H1 (cell line): ENCODE measurements at regions not wholly inside any gene's neighbourhood (a gene's known extent, or its start where the extent isn't known, plus 50 kb on each side); places are given as distances from the start of the nearest gene placed in this dataset.

ENCODE experiments used
- CTCF ChIA-PET: fragments of 300-600 bp; sonication (Branson Sonifier 250); formaldehyde crosslinking; loops from one replicate; lab custom pipeline; 2021; ENCODE audit not compliant: partially characterized antibody; lab: Charles Lee
- POLR2A ChIA-PET: fragments of 300-600 bp; sonication (Branson Sonifier 250); formaldehyde crosslinking; loops from one replicate; lab custom pipeline; 2021; ENCODE audit warnings: inconsistent platforms; ENCODE audit not compliant: partially characterized antibody; lab: Charles Lee
- DNase-seq, 2 experiments: peaks; one replicate each; pipeline versions ENCODE4 v3.0.0 to v3.0.0-alpha.2; 2010 to 2022; ENCODE audit warnings: low spot score in 2 of 2, low read depth in 1 of 2, mixed read lengths in 1 of 2
- FAIRE-seq: peaks from 2 replicates; lab custom pipeline; 2011; peaks lifted over from hg19 to GRCh38; lab: Jason Lieb, UNC
- H2AFZ ChIP-seq: 2 replicates; pipeline ENCODE4 v1.8.1; 2012; ENCODE audit warnings: low read length, inconsistent platforms
- H2AK5ac ChIP-seq: 2 replicates; pipeline ENCODE4 v1.6.1; 2013; ENCODE audit warnings: low read depth, low read length
- H2BK120ac ChIP-seq: replicated peaks from 2 replicates; pipeline ENCODE3; 2013; ENCODE audit warnings: low read depth, low read length, inconsistent platforms
- H2BK12ac ChIP-seq: 2 replicates; pipeline ENCODE4 v1.6.1; 2013; ENCODE audit warnings: low read depth, low read length
- H2BK15ac ChIP-seq: 2 replicates; pipeline ENCODE4 v1.6.1; 2013; ENCODE audit warnings: low read length
- H2BK20ac ChIP-seq: 2 replicates; pipeline ENCODE4 v1.6.1; 2013; ENCODE audit warnings: low read length
- H2BK5ac ChIP-seq: 2 replicates; pipeline ENCODE4 v1.6.1; 2013; ENCODE audit warnings: low read depth, low read length
- H3K14ac ChIP-seq: 2 replicates; pipeline ENCODE4 v1.6.1; 2013; ENCODE audit warnings: inconsistent platforms; ENCODE audit not compliant: insufficient read length
- H3K18ac ChIP-seq: 2 replicates; pipeline ENCODE4 v1.6.1; 2013; ENCODE audit warnings: low read length; ENCODE audit errors: extremely low read depth
- H3K23ac ChIP-seq: 2 replicates; pipeline ENCODE4 v1.6.1; 2013; ENCODE audit warnings: inconsistent platforms; ENCODE audit not compliant: insufficient read length
- H3K23me2 ChIP-seq: 2 replicates; pipeline ENCODE4 v1.6.1; 2013; ENCODE audit warnings: low read depth, low read length
- H3K27ac ChIP-seq: 2 replicates; pipeline ENCODE4 v1.6.1; 2011; ENCODE audit warnings: low read depth, low read length, inconsistent platforms
- H3K27me3 ChIP-seq, 4 experiments: replicated peaks in 1 of 4; 1 replicate in 1 of 4; 2 replicates in 3 of 4; pipeline versions ENCODE4 v1.6.1 to v1.8.1; 2011 to 2013; ENCODE audit warnings: low read length in 3 of 4, mild to moderate bottlenecking in 3 of 4, inconsistent platforms in 2 of 4, mixed read lengths in 2 of 4, moderate library complexity in 1 of 4; ENCODE audit not compliant: control insufficient read depth in 3 of 4, insufficient read depth in 3 of 4; ENCODE audit errors: extremely low read depth in 1 of 4
- H3K36me3 ChIP-seq, 4 experiments: 2 replicates each; pipeline versions ENCODE4 v1.6.1 to v1.8.1; 2011 to 2013; ENCODE audit warnings: mild to moderate bottlenecking in 4 of 4, low read length in 3 of 4, moderate library complexity in 2 of 4, control low read depth in 1 of 4, inconsistent platforms in 1 of 4; ENCODE audit not compliant: insufficient read depth in 4 of 4, control insufficient read depth in 2 of 4
- H3K4ac ChIP-seq: replicated peaks from 2 replicates; pipeline ENCODE3; 2013; ENCODE audit warnings: low read length, low read depth, mixed read lengths, inconsistent platforms; ENCODE audit not compliant: insufficient read length
- H3K4me1 ChIP-seq, 4 experiments: replicated peaks in 1 of 4; 1 replicate in 1 of 4; 2 replicates in 3 of 4; pipeline versions ENCODE4 v1.6.1 to v1.8.1; 2011 to 2013; ENCODE audit warnings: low read length in 3 of 4, inconsistent platforms in 2 of 4, mixed read lengths in 1 of 4; ENCODE audit not compliant: insufficient read depth in 4 of 4, control insufficient read depth in 3 of 4
- H3K4me2 ChIP-seq, 2 experiments: 2 replicates each; pipeline versions ENCODE4 v1.6.1 to v1.8.1; 2011 to 2013; ENCODE audit warnings: low read depth in 2 of 2, low read length in 2 of 2, control low read depth in 1 of 2, inconsistent platforms in 1 of 2, mild to moderate bottlenecking in 1 of 2; ENCODE audit not compliant: insufficient read depth in 1 of 2
- H3K4me3 ChIP-seq, 4 experiments: fragments of 200-600, 300-600 bp in 1 of 4; sonication (generic), shearing (Covaris generic), sonication (Bioruptor Twin) in 1 of 4; 2 replicates each; pipeline versions ENCODE4 v1.5.1 to v1.8.1; 2011 to 2016; ENCODE audit warnings: low read length in 4 of 4, low read depth in 3 of 4, control low read depth in 2 of 4, inconsistent platforms in 2 of 4, mild to moderate bottlenecking in 2 of 4, mixed read lengths in 1 of 4, moderate library complexity in 1 of 4; ENCODE audit not compliant: insufficient read depth in 2 of 4; ENCODE audit errors: extremely low read depth in 1 of 4
- H3K56ac ChIP-seq: replicated peaks from 2 replicates; pipeline ENCODE3; 2013; ENCODE audit warnings: low read depth, mild to moderate bottlenecking, mixed read lengths, low read length, inconsistent platforms; ENCODE audit not compliant: insufficient read length
- H3K79me1 ChIP-seq: 2 replicates; pipeline ENCODE4 v1.6.1; 2013; ENCODE audit warnings: low read depth, low read length, control low read depth
- H3K79me2 ChIP-seq, 2 experiments: 2 replicates each; pipeline versions ENCODE4 v1.6.1 to v1.8.1; 2012 to 2013; ENCODE audit warnings: low read length in 2 of 2, mild to moderate bottlenecking in 2 of 2, inconsistent platforms in 1 of 2; ENCODE audit not compliant: insufficient read depth in 2 of 2, control insufficient read depth in 1 of 2
- H3K9ac ChIP-seq, 4 experiments: replicated peaks in 1 of 4; 1 replicate in 1 of 4; 2 replicates in 3 of 4; pipeline versions ENCODE4 v1.6.1 to v1.8.1; 2011 to 2013; ENCODE audit warnings: low read depth in 3 of 4, low read length in 3 of 4, control low read depth in 2 of 4, mild to moderate bottlenecking in 2 of 4, moderate library complexity in 2 of 4, inconsistent platforms in 1 of 4; ENCODE audit errors: extremely low read depth in 1 of 4
- H3K9me3 ChIP-seq, 2 experiments: 2 replicates each; pipeline versions ENCODE4 v1.6.1 to v1.8.1; 2012 to 2013; ENCODE audit warnings: mild to moderate bottlenecking in 2 of 2, moderate library complexity in 2 of 2, control low read depth in 1 of 2, inconsistent platforms in 1 of 2, low read depth in 1 of 2, low read length in 1 of 2, mixed read lengths in 1 of 2; ENCODE audit not compliant: insufficient read depth in 2 of 2
- H4K20me1 ChIP-seq, 2 experiments: replicated peaks in 1 of 2; 2 replicates each; pipeline versions ENCODE3 to v1.8.1; 2011 to 2013; ENCODE audit warnings: inconsistent platforms in 2 of 2, low read length in 2 of 2, mild to moderate bottlenecking in 1 of 2; ENCODE audit not compliant: insufficient read depth in 2 of 2, control insufficient read depth in 1 of 2
- H4K5ac ChIP-seq: 2 replicates; pipeline ENCODE4 v1.6.1; 2013; ENCODE audit warnings: low read length, low read depth, mixed read lengths, inconsistent platforms; ENCODE audit not compliant: insufficient read length
- H4K8ac ChIP-seq: 2 replicates; pipeline ENCODE4 v1.8.0; 2013; ENCODE audit warnings: mild to moderate bottlenecking, moderate library complexity, low read length, inconsistent platforms; ENCODE audit not compliant: insufficient read depth; ENCODE audit errors: extremely low read depth
- H4K91ac ChIP-seq: replicated peaks from 2 replicates; pipeline ENCODE3; 2013; ENCODE audit warnings: low read length, mixed read lengths, inconsistent platforms; ENCODE audit not compliant: insufficient read length
- BACH1 ChIP-seq: IDR thresholded peaks from 2 replicates; pipeline ENCODE4 v1.6.1; 2012; ENCODE audit warnings: low read length, improper control_type of control experiment
- NANOG ChIP-seq: IDR thresholded peaks from 2 replicates; pipeline ENCODE4 v1.6.1; 2011; ENCODE audit warnings: low read length, low read depth, mild to moderate bottlenecking, inconsistent platforms; ENCODE audit not compliant: insufficient read depth, poor library complexity, severe bottlenecking
- RXRA ChIP-seq: IDR thresholded peaks from 2 replicates; pipeline ENCODE4 v1.6.1; 2011; ENCODE audit warnings: low read depth, mild to moderate bottlenecking, low read length, moderate library complexity; ENCODE audit not compliant: insufficient read depth
- YY1 ChIP-seq: IDR thresholded peaks from 2 replicates; pipeline ENCODE4 v1.6.1; 2011; ENCODE audit warnings: low read depth, mild to moderate bottlenecking, low read length
- WGBS, 2 experiments: shearing (Covaris generic) in 1 of 2; methylation state at CpG; one replicate each; pipeline versions ENCODE4 v1.1.6 to v1.1.7; 2013 to 2015; ENCODE audit warnings: low lambda C conversion rate in 2 of 2, mixed read lengths in 2 of 2, inconsistent platforms in 1 of 2, low coverage in 1 of 2, missing lambda C conversion rate in 1 of 2; ENCODE audit not compliant: insufficient replicate concordance in 2 of 2, insufficient coverage in 1 of 2, insufficient read length in 1 of 2; ENCODE audit errors: extremely low coverage in 1 of 2, missing lambda C conversion rate in 1 of 2; 5-methylcytosine and 5-hydroxymethylcytosine counted together
- TF ChIP-seq, protein P1 (sequence below): IDR thresholded peaks from 2 replicates; pipeline ENCODE4 v1.6.1; 2012; ENCODE audit warnings: inconsistent platforms

DNA sequence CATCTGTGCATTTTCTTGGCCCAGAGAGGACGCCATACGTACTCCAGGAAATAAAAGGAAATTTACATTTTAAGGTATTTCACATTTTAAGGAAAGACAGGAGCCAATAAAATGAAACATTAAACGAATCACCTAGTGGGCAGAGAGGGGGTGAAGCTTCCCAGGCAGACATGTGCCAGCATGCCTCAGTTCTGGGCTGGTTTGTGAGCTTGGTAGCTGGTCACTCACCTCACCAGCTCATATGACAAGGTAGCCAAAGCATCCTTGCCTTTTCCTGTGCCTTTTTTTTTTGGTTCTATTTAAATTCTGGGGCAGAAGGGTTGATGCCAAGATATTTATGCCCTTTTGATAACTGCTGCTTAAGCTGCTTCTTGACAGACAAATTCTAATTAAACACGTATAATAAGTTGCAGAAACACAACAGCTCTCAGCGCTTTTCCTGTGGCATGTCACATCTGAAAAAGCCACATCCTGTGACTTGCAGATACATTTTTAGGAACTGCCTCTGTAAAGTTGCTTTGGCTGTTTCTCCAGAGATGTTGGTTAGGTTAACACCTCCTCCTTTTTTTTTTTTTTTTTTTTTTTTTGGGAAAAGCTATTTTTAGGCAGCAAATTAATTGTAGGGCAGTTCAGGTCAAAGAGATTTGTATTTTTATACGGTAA is 218.6 kb downstream of the PDCD6IP start:
- Histone ChIP-seq H2BK15ac (no peak overlapping the region), H3K56ac (no peak overlapping the region), H2BK12ac (no peak overlapping the region), H2BK120ac (no peak overlapping the region), H4K91ac (no peak overlapping the region), H4K5ac (no peak overlapping the region), H3K14ac (no peak overlapping the region), H2AFZ (no peak overlapping the region), H3K9ac (no peak overlapping the region), H3K79me1 (no peaks in the 10 kb centered on the region), H4K8ac (no peak overlapping the region), H3K9me3 (no peaks in the 10 kb centered on the region), H2BK5ac (no peak overlapping the region), H3K27ac (no peak overlapping the region), H3K4me3 (no peak overlapping the region), H3K4ac (no peak overlapping the region), H3K79me2 (no peaks in the 10 kb centered on the region), H2BK20ac (no peak overlapping the region), H3K23ac (no peak overlapping the region), H3K36me3 (no peaks in the 10 kb centered on the region; a peak in 1 of 8 replicates), H3K4me2 (no peak overlapping the region), H4K20me1 (no peaks in the 10 kb centered on the region), H3K23me2 (no peaks in the 10 kb centered on the region), H3K27me3 (peaks cover 0 to 1% (median 0%) of the 10 kb centered on the region in 4 experiments; a peak in 1 of 7 replicates), H3K18ac (no peak overlapping the region), H2AK5ac (no peak overlapping the region), H3K4me1 (no peaks in the 10 kb centered on the region; a peak in 2 of 7 replicates)
- WGBS, 2 experiments, result 87% methylated on average over 6 of the region's 6 CpGs; no CpG with 5 or more reads in 1 of the 2 experiments
- POLR2A ChIA-PET, result no interaction called here
- TF ChIP-seq, protein P1, sequence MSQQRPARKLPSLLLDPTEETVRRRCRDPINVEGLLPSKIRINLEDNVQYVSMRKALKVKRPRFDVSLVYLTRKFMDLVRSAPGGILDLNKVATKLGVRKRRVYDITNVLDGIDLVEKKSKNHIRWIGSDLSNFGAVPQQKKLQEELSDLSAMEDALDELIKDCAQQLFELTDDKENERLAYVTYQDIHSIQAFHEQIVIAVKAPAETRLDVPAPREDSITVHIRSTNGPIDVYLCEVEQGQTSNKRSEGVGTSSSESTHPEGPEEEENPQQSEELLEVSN, result no peak
- no peak for TF ChIP-seq YY1
- no peak for TF ChIP-seq NANOG
- no peak for TF ChIP-seq BACH1
- TF ChIP-seq RXRA, result no peak
- FAIRE-seq (no peak), DNase-seq (no peak)
- CTCF ChIA-PET, result interaction anchor here (0.8 to 7.2 kb wide), 16 partner anchors 9 to 667 kb away, joined by 3 to 86 read pairs (median 4); no protein-coding TSS in a partner anchor
